MM.1S (cell line): ENCODE measurements at regions not wholly inside any gene's neighbourhood (a gene's known extent, or its start where the extent isn't known, plus 50 kb on each side); places are given as distances from the start of the nearest gene placed in this dataset.

Source experiments
- CTCF ChIP-seq: fragments of 300-600 bp; sonication (generic); IDR thresholded peaks from 2 replicates; pipeline ENCODE4 v1.5.1; 2016; ENCODE audit warnings: antibody characterized with exemption, low read length, mixed read lengths
- EZH2 ChIP-seq: fragments of 300-600 bp; sonication (generic); optimal IDR thresholded peaks from 2 replicates; pipeline ENCODE3; 2017; ENCODE audit warnings: low read depth, mild to moderate bottlenecking, antibody characterized with exemption, low read length, mixed read lengths

DNA sequence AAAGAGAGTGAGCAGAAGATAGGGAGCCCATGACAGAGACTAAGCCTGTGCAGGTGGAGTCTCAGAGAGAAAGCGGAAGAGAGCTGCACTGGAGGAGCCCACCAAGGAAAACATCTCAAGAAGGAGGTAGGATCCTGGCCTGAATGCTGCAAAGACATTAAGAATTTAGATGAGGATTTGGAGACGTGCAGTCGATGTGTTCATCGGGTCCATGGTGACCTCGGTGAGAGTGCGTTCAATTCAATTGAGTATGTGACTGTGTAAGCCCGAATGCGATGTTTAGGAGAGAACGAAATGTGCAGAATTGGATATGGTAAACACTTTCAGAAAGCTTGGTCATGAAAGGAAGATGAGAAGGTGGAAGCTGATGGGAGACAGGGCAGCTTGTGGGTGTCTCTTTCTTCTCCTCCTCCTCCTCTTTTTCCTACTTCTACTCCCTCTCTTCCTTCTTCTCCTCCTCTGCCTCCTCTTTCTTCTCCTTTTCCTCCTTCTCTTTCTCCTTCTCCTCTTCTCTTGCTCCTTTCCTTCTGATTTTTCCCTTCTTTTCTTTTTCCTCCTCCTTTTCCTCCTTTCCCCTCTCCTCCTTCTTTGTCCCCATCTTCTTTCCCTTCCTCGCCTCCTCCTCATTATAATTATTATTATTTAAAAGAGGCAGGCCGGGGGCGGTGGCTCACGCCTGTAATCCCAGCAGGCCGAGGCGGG is 276.0 kb downstream of the RPS24 start:
- no peak for TF ChIP-seq CTCF
- no peak for TF ChIP-seq EZH2
